A673 (cell line): ENCODE measurements at regions not wholly inside any gene's neighbourhood (a gene's known extent, or its start where the extent isn't known, plus 50 kb on each side); places are given as distances from the start of the nearest gene placed in this dataset.

Experiments
- BruUV-seq: library from RNA; stranded (reverse); fragments of 400-500 nt; replicated peaks from 2 replicates; lab custom pipeline; 2021; lab: Mats Ljungman, UMichigan
- CTCF ChIA-PET: fragments of 300-600 bp; sonication (Branson Sonifier 250); formaldehyde crosslinking; loops from one replicate; lab custom pipeline; 2022; ENCODE audit warnings: antibody characterized with exemption; lab: Charles Lee
- POLR2A ChIA-PET: fragments of 300-600 bp; sonication (Branson Sonifier 250); formaldehyde crosslinking; loops from one replicate; lab custom pipeline; 2022; ENCODE audit warnings: antibody characterized with exemption; ENCODE audit not compliant: low non-redundant PET; lab: Charles Lee
- DNase-seq: peaks from one replicate; pipeline ENCODE4 v3.0.0-alpha.2; 2015; ENCODE audit warnings: low spot score
- H3K27ac ChIP-seq: fragments of 200-600 bp; sonication (generic); 2 replicates; pipeline ENCODE4 v1.5.1; 2016; ENCODE audit warnings: mixed run types, low read depth, mild to moderate bottlenecking, mixed read lengths, antibody characterized with exemption, low read length; ENCODE audit not compliant: poor library complexity, severe bottlenecking
- H3K27me3 ChIP-seq: fragments of 200-600 bp; sonication (generic); replicated peaks from 2 replicates; pipeline ENCODE4 v1.6.1; 2017; ENCODE audit warnings: mixed run types, low read depth, mild to moderate bottlenecking, mixed read lengths, antibody characterized with exemption, low read length; ENCODE audit not compliant: insufficient read depth, poor library complexity
- H3K36me3 ChIP-seq: fragments of 200-600 bp; sonication (generic); 2 replicates; pipeline ENCODE4 v1.6.1; 2016; ENCODE audit warnings: mixed run types, mild to moderate bottlenecking, mixed read lengths, antibody characterized with exemption, low read length; ENCODE audit not compliant: insufficient read depth, poor library complexity, severe bottlenecking
- H3K4me1 ChIP-seq: fragments of 200-600 bp; sonication (generic); 2 replicates; pipeline ENCODE4 v1.6.1; 2017; ENCODE audit warnings: mixed run types, mild to moderate bottlenecking, mixed read lengths, antibody characterized with exemption, low read length; ENCODE audit not compliant: insufficient read depth, poor library complexity, severe bottlenecking
- H3K4me3 ChIP-seq: fragments of 200-600 bp; sonication (generic); 2 replicates; pipeline ENCODE4 v1.5.1; 2016; ENCODE audit warnings: low read depth, mixed run types, mild to moderate bottlenecking, mixed read lengths, low read length; ENCODE audit not compliant: poor library complexity, severe bottlenecking
- H3K9me3 ChIP-seq: fragments of 200-600 bp; sonication (generic); 2 replicates; pipeline ENCODE4 v1.6.1; 2016; ENCODE audit warnings: mixed run types, low read depth, mild to moderate bottlenecking, mixed read lengths, antibody characterized with exemption, low read length; ENCODE audit not compliant: poor library complexity, severe bottlenecking
- EZH2 ChIP-seq: fragments of 200-600 bp; sonication (generic); IDR thresholded peaks from 2 replicates; pipeline ENCODE4 v1.6.1; 2017; ENCODE audit warnings: borderline replicate concordance, low read depth, mild to moderate bottlenecking, mixed read lengths, antibody characterized with exemption, low read length; ENCODE audit not compliant: poor library complexity, severe bottlenecking
- intact Hi-C: fragments of 100-400 bp; cut with micrococcal nuclease; formaldehyde crosslinking; loops from one replicate; pipeline ENCODE4 v1.10.0; 2022; ENCODE audit not compliant: unreplicated experiment
- TF ChIP-seq, protein P1 (sequence below): fragments of 300-800, 200-600 bp; sonication (generic); conservative IDR thresholded peaks from 2 replicates; pipeline ENCODE4 v1.5.1; 2017; ENCODE audit warnings: low read depth, mild to moderate bottlenecking, antibody characterized with exemption, low read length, moderate library complexity, mixed read lengths

DNA sequence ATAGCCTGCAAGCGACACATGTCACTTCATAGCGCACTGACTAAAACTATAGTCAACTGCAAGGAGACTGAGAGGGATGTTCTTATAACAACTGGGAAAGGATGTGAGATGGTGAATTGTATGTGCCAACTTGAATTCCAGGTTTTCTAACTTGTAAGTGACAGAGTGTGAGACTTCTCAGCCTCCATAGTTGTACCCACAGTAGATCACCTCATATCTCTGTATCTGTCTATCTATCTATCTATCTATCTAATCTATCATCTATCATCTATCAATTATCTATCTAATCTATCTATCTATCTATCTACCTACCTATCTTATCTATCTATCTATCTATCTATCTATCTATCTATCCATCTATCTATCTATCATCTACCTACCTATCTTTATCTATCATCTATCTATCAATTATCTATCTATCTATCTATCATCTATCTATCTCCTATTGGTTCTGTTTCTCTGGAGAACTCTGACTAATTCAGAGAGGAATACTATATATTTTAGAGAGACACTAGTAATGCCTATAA lies 162.3 kb downstream of the CTH start:
- no peaks in the 10 kb centered on the region for H3K27me3 ChIP-seq
- BruUV-seq, result no TSS peak
- H3K9me3 ChIP-seq, result no peaks in the 10 kb centered on the region
- no peak overlapping the region for H3K4me3 ChIP-seq
- H3K36me3 ChIP-seq, result no peaks in the 10 kb centered on the region
- POLR2A ChIA-PET, result interaction anchor here (0.7 kb wide), 1 partner anchor 147 kb away, joined by 3 read pairs; no protein-coding TSS in a partner anchor
- CTCF ChIA-PET, result no interaction called here
- H3K27ac ChIP-seq, result no peak overlapping the region
- intact Hi-C loops, result no loop called here
- no peaks in the 10 kb centered on the region for H3K4me1 ChIP-seq
- DNase-seq, result no peak
- TF ChIP-seq, protein P1, sequence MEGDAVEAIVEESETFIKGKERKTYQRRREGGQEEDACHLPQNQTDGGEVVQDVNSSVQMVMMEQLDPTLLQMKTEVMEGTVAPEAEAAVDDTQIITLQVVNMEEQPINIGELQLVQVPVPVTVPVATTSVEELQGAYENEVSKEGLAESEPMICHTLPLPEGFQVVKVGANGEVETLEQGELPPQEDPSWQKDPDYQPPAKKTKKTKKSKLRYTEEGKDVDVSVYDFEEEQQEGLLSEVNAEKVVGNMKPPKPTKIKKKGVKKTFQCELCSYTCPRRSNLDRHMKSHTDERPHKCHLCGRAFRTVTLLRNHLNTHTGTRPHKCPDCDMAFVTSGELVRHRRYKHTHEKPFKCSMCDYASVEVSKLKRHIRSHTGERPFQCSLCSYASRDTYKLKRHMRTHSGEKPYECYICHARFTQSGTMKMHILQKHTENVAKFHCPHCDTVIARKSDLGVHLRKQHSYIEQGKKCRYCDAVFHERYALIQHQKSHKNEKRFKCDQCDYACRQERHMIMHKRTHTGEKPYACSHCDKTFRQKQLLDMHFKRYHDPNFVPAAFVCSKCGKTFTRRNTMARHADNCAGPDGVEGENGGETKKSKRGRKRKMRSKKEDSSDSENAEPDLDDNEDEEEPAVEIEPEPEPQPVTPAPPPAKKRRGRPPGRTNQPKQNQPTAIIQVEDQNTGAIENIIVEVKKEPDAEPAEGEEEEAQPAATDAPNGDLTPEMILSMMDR, result no peak
- TF ChIP-seq EZH2, result no peak

DNA sequence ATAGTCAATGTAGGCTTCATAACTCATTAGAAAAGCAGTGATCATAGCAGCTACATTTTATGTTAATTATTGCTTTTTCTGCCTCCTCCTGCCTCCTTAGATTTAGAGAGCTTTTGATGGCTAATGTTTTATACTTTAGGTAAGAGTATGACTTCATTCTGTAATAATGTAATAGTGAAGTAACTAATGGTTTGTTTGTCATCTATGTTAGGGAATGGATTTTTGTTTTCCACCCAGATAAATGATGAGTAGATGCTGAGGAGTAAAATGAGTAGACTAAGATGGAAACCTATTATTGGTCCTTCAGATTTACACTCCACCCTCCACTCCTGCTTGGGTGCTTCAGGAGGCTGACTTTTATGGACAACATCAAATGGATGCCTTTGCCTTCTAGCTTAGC lies 170.6 kb downstream of the CTH start:
- POLR2A ChIA-PET, result no interaction called here
- H3K27ac ChIP-seq, result no peak overlapping the region
- CTCF ChIA-PET, result no interaction called here
- TF ChIP-seq, protein P1, result no peak
- no peak for TF ChIP-seq EZH2
- intact Hi-C loops, result no loop called here
- no peaks in the 10 kb centered on the region for H3K9me3 ChIP-seq
- H3K4me1 ChIP-seq, result no peaks in the 10 kb centered on the region
- no peak for DNase-seq
- no peak overlapping the region for H3K4me3 ChIP-seq
- BruUV-seq, result no TSS peak
- no peaks in the 10 kb centered on the region for H3K27me3 ChIP-seq
- no peaks in the 10 kb centered on the region for H3K36me3 ChIP-seq

DNA sequence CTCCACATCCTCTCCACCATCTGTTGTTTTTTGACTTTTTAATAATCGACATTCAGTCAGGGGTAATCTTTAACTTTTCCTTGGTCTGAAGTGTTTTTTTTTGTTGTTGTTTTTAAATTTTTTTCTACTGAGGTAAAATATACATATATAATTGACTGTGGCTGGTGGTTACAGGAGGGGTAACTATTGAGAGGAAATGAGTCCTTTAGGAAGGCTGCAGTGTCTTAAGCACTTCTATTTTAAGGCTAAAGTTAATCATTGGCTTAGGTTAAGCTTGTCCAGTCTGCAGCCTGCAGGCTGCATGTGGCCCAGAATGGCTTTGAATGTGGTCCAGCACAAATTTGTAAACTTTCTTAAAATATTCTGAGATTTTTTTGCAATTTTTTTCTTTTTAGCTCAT lies 172.5 kb downstream of the CTH start:
- H3K4me1 ChIP-seq, result no peaks in the 10 kb centered on the region
- H3K27me3 ChIP-seq, result no peaks in the 10 kb centered on the region
- no TSS peak for BruUV-seq
- no peaks in the 10 kb centered on the region for H3K9me3 ChIP-seq
- H3K27ac ChIP-seq, result no peak overlapping the region
- POLR2A ChIA-PET, result no interaction called here
- DNase-seq, result no peak
- CTCF ChIA-PET, result no interaction called here
- intact Hi-C loops, result no loop called here
- no peaks in the 10 kb centered on the region for H3K36me3 ChIP-seq
- H3K4me3 ChIP-seq, result no peak overlapping the region
- TF ChIP-seq, protein P1, result no peak
- TF ChIP-seq EZH2, result no peak
